ENCODE measurements at regions not wholly inside any gene's neighbourhood (a gene's known extent, or its start where the extent isn't known, plus 50 kb on each side); places are given as distances from the start of the nearest gene placed in this dataset.
"Not testable (repeated sequence)": the region's sequence is repeated elsewhere in the genome, so short reads cannot be mapped to it uniquely, and the experiment has no call there.

DNA sequence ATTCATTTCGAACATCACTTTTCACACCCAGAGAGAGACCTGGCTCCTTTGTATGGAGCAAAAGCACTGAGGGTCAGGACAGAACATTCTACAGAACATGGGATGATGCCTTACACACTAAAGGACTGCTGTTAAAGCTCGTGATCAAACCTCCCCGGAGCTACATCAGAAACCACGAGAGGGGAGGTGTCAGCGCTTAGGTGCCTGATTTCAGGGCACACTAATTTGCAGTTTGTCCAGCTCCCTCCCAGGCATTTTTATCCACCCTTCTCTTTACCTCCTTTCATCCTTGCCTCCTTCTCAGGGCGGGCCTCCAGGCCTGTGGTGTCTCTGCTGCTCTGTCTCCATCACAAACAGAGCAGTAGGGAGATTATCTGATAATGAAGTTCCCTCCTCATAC lies 127.5 kb downstream of the VPREB1 start:
- no peak overlapping the region for H3K27ac ChIP-seq

DNA sequence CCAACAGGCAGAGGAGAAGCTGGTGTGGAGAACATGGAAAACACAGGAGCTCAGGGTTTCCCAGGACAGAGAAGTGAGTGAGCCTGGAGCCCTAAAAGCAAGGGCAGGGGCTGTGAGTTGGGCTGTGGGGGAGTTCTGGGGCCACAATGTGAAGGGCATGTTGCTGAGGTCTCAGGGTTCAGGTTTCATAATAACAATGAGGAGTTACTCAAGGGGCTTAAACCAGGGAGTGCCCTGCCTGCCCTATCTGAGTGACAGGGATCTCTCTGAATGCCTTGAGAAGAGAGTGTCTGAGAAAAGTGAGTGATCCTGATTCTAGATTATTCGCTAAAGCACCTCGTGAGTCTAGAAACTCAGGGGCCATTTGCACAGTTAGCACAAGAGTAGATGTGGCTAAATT lies 129.6 kb downstream of the VPREB1 start:
- TF ChIP-seq ZFX (IDR thresholded peaks at IDR 0.05) (no peak), CTCF (conservative IDR thresholded peaks at IDR 0.05) (no peak)
- H3K27ac ChIP-seq, result no peak overlapping the region

More for the DNA sequence above, 127.5 kb downstream of the VPREB1 start:
- TF ChIP-seq CTCF (conservative IDR thresholded peaks at IDR 0.05), result no peak
- TF ChIP-seq ZFX (IDR thresholded peaks at IDR 0.05), result no peak

GRCh38 chr22:22374579-22374978 lies 130.0 kb downstream of the VPREB1 start:
- H3K27ac ChIP-seq, result no peak overlapping the region
- no peak for TF ChIP-seq CTCF (conservative IDR thresholded peaks at IDR 0.05)
- no peak for TF ChIP-seq ZFX (IDR thresholded peaks at IDR 0.05)

- no peak overlapping the region for H3K27ac ChIP-seq
- TF ChIP-seq ZFX (IDR thresholded peaks at IDR 0.05), result no peak
Measured at GRCh38 chr22:22375576-22376351, 131.2 kb downstream of the VPREB1 start.

GRCh38 chr22:22376352-22376706 lies 131.7 kb downstream of the VPREB1 start:
- no peak overlapping the region for H3K27ac ChIP-seq
- no peak for TF ChIP-seq ZFX (IDR thresholded peaks at IDR 0.05)
- no peak for TF ChIP-seq CTCF (conservative IDR thresholded peaks at IDR 0.05)

GRCh38 chr22:22376884-22377283 lies 131.7 kb downstream of the ZNF280B start:
- H3K27ac ChIP-seq, result not testable (repeated sequence)

DNA sequence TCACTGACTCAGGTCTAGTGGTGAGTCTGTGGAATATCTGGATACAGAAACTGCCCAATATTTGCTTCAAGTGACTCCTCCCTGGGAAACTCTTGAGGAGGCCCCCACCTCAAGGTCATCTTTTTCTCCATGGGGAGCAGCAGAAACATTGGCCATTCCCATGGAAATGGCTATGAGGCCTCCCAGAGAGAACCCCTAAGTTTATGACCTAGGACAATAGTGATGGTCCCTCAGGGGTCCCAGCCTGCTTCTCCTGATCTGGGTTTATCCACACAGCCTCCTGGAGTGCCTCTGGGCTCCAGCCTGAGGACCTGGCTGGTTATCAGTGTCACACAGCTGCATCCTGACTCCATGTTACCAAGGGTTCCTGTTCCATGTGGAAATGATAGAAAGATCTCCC lies 131.2 kb downstream of the ZNF280B start:
- no peak for TF ChIP-seq CTCF (conservative IDR thresholded peaks at IDR 0.05)
- TF ChIP-seq ZFX (IDR thresholded peaks at IDR 0.05), result no peak
- H3K27ac ChIP-seq, result no peak overlapping the region

DNA sequence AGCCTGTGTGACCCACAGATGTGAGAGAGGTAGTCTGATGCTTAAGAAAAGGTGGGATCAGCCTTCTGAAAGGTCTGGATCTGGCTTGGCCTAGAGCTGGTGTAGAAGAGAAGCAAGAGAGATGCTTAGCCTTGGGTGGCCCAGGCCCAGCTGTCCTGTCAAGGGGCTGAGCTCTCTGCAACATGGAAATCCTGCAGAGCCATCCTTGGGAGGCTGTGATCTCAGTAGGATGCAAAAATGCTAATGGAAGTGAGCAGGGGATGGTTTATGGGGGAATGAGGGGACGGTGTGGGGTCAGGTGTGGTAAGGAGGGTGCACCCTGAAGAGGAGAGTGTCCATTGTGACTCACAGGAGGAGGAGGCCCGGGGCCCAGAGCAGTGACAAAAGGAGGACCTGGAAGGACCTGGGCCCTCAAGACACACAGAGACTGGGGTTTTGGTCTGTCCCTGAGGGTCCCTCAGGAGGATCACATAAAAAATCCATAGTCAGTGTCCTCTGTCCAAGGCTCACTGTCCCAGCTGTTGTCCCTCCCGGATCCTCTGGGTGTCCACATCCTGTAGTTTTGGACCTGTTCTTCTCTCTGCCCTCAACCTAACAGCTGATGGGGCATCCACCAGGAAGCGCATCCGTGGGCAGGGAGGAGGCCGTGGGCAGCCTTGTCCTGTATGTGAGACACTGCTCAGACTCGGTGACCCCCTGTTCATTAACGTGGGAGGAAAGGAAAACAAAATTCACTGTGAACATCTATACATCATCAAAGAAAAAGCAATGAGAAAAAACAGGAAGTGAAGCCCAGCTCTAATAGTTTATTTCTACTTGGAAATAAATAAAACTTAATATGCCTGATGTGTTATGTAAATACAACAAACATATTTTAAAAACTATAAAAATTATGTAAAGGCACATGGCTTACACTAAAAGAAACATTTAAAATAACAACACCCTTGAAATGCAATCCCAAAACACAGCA lies 129.8 kb downstream of the ZNF280B start:
- TF ChIP-seq CTCF (conservative IDR thresholded peaks at IDR 0.05), result no peak
- TF ChIP-seq ZFX (IDR thresholded peaks at IDR 0.05), result no peak
- H3K27ac ChIP-seq, result no peak overlapping the region

Data from C4-2B (cell line).